Spleen (tissue), 11 donors: ENCODE measurements at regions not wholly inside any gene's neighbourhood (a gene's known extent, or its start where the extent isn't known, plus 50 kb on each side); places are given as distances from the start of the nearest gene placed in this dataset.

Experiments
- DNase-seq: peaks from one replicate; pipeline ENCODE4 v3.0.0-alpha.2; 2020
- H3K27ac ChIP-seq, 8 donors: fragments of 200-600 bp; sonication (generic) in 7 of 8; 1 replicate in 4 of 8; 2 replicates in 4 of 8; pipeline versions ENCODE4 v1.5.0 to v1.8.0; 2016 to 2021; ENCODE audit warnings: inconsistent platforms in 4 of 8, mild to moderate bottlenecking in 4 of 8, moderate library complexity in 1 of 8
- H3K27me3 ChIP-seq, 7 donors: fragments of 200-600 bp; sonication (generic) in 6 of 7; replicated peaks in 1 of 7; 1 replicate in 4 of 7; 2 replicates in 3 of 7; pipeline versions ENCODE4 v1.5.0 to v1.8.0; 2016 to 2021; ENCODE audit warnings: inconsistent platforms in 3 of 7, mild to moderate bottlenecking in 1 of 7
- H3K36me3 ChIP-seq, 6 donors: fragments of 200-600 bp; sonication (generic) in 5 of 6; 1 replicate in 4 of 6; 2 replicates in 2 of 6; pipeline versions ENCODE4 v1.5.0 to v1.8.0; 2016 to 2021; ENCODE audit warnings: inconsistent platforms in 2 of 6
- H3K4me1 ChIP-seq, 6 donors: fragments of 200-600 bp; sonication (generic) in 5 of 6; 1 replicate in 3 of 6; 2 replicates in 3 of 6; pipeline versions ENCODE4 v1.5.0 to v1.8.0; 2016 to 2021; ENCODE audit warnings: inconsistent platforms in 3 of 6
- H3K4me3 ChIP-seq, 8 donors: fragments of 200-600 bp; sonication (generic) in 7 of 8; 1 replicate in 4 of 8; 2 replicates in 4 of 8; pipeline versions ENCODE4 v1.5.0 to v1.8.0; 2016 to 2021; ENCODE audit warnings: inconsistent platforms in 4 of 8, mild to moderate bottlenecking in 4 of 8, moderate library complexity in 2 of 8
- H3K9me3 ChIP-seq, 8 donors: fragments of 200-600 bp; sonication (generic) in 7 of 8; 1 replicate in 4 of 8; 2 replicates in 4 of 8; pipeline versions ENCODE4 v1.5.0 to v1.8.0; 2016 to 2021; ENCODE audit warnings: inconsistent platforms in 4 of 8
- CTCF ChIP-seq, 11 experiments: fragments of 200-600 bp in 7 of 11; fragments of 450-650 bp in 4 of 11; sonication (generic) in 4 of 11; IDR thresholded peaks in 8 of 11; conservative IDR thresholded peaks in 3 of 11; 1 replicate in 7 of 11; 2 replicates in 4 of 11; pipeline versions ENCODE4 v1.4.0 to v1.8.0; 2016 to 2021; ENCODE audit warnings: antibody characterized with exemption in 11 of 11, inconsistent platforms in 4 of 11, mild to moderate bottlenecking in 1 of 11
- POLR2A ChIP-seq, 3 donors: fragments of 450-650 bp; IDR thresholded peaks; one replicate each; pipeline ENCODE4 v1.5.1; 2017; ENCODE audit warnings: antibody characterized with exemption in 3 of 3, mild to moderate bottlenecking in 1 of 3
- POLR2AphosphoS5 ChIP-seq, 3 donors: sonication (generic); formaldehyde crosslinking; IDR thresholded peaks; one replicate each; pipeline ENCODE4 v1.5.1; 2017; ENCODE audit warnings: antibody characterized with exemption in 3 of 3
- WGBS, 5 donors: extraction: QIAGEN DNeasy Blood & Tissue Kit in 3 of 5; methylation state at CpG; one replicate each; pipeline versions ENCODE4 v1.1.5 to v1.1.7; 2013 to 2018; 5-methylcytosine and 5-hydroxymethylcytosine counted together
- intact Hi-C: fragments of 100-400 bp; cut with DNase I; formaldehyde crosslinking; loops from one replicate; pipeline ENCODE4 v1.15.0; 2023; ENCODE audit warnings: low total_unique reads
- donor health status: healthy with polysubstance abuse.
- donor health status: DM: no; HTN: no; CAD: no; lungs with moderate emphysema.
- donor health status: DM: no; HTN: no; CAD: no.
- donor health status: Bipolar disorder and iron deficiency.
- donor health status: healthy.
- donor health status: DM: no; HTN: no; CAD: no.
- donor health status: DM: yes; HTN: yes; CAD: no.

- no peak for TF ChIP-seq POLR2AphosphoS5 (IDR thresholded peaks at IDR 0.05)
- Histone ChIP-seq H3K9me3 (peaks cover 0 to 7% (median 0%) of the 10 kb centered on the region in 8 donors), H3K27me3 (no peaks in the 10 kb centered on the region), H3K4me3 (no peak overlapping the region), H3K27ac (no peak overlapping the region), H3K4me1 (no peaks in the 10 kb centered on the region), H3K36me3 (no peaks in the 10 kb centered on the region)
- DNase-seq, result no peak
- WGBS, 5 donors, result 26 to 44% (median 36%) methylated on average over 3 of the region's 3 CpGs
- intact Hi-C loops, result no loop called here
These were observed 78.7 kb upstream of the C11orf87 start for GRCh38 chr11:109343242-109343641.

- 4 to 13% (median 6%) methylated on average over 2 of the region's 2 CpGs for WGBS, 5 donors
- TF ChIP-seq CTCF (IDR thresholded peaks at IDR 0.05 in 8 of 11, conservative IDR thresholded peaks at IDR 0.05 in 3 of 11), result no peak
- TF ChIP-seq POLR2AphosphoS5 (IDR thresholded peaks at IDR 0.05), result no peak
- TF ChIP-seq POLR2A (IDR thresholded peaks at IDR 0.05), result no peak
These were observed 74.7 kb upstream of the C11orf87 start for GRCh38 chr11:109347304-109347703.

GRCh38 chr11:109349276-109350080 lies 72.5 kb upstream of the C11orf87 start:
- H3K27me3 ChIP-seq, result no peaks in the 10 kb centered on the region
- WGBS, 5 donors, result 64 to 78% (median 72%) methylated on average over 5 of the region's 5 CpGs
- no peak for DNase-seq
- H3K36me3 ChIP-seq, result no peaks in the 10 kb centered on the region
- no peak overlapping the region for H3K4me3 ChIP-seq
- H3K27ac ChIP-seq, result no peak overlapping the region
- intact Hi-C loops, result no loop called here
- peaks cover 0 to 7% (median 0%) of the 10 kb centered on the region in 8 donors for H3K9me3 ChIP-seq
- H3K4me1 ChIP-seq, result no peaks in the 10 kb centered on the region
- TF ChIP-seq POLR2AphosphoS5 (IDR thresholded peaks at IDR 0.05), result no peak
- TF ChIP-seq POLR2A (IDR thresholded peaks at IDR 0.05), result no peak
- no peak for TF ChIP-seq CTCF (IDR thresholded peaks at IDR 0.05 in 8 of 11, conservative IDR thresholded peaks at IDR 0.05 in 3 of 11)

More at GRCh38 chr11:109347304-109347703, 74.7 kb upstream of the C11orf87 start:
- H3K27me3 ChIP-seq, result no peaks in the 10 kb centered on the region
- H3K4me1 ChIP-seq, result no peaks in the 10 kb centered on the region
- DNase-seq, result no peak
- no peak overlapping the region for H3K27ac ChIP-seq
- no peak overlapping the region for H3K4me3 ChIP-seq
- intact Hi-C loops, result no loop called here
- H3K36me3 ChIP-seq, result no peaks in the 10 kb centered on the region
- peaks cover 0 to 7% (median 0%) of the 10 kb centered on the region in 8 donors for H3K9me3 ChIP-seq

GRCh38 chr11:109350091-109350490 lies 71.9 kb upstream of the C11orf87 start:
- TF ChIP-seq CTCF (IDR thresholded peaks at IDR 0.05 in 8 of 11, conservative IDR thresholded peaks at IDR 0.05 in 3 of 11) (no peak), POLR2A (IDR thresholded peaks at IDR 0.05) (no peak), POLR2AphosphoS5 (IDR thresholded peaks at IDR 0.05) (no peak)
- intact Hi-C loops, result no loop called here
- no peaks in the 10 kb centered on the region for H3K4me1 ChIP-seq
- no peaks in the 10 kb centered on the region for H3K36me3 ChIP-seq
- 83 to 93% (median 87%) methylated on average over 3 of the region's 3 CpGs for WGBS, 5 donors
- H3K27me3 ChIP-seq, result no peaks in the 10 kb centered on the region
- no peak for DNase-seq
- peaks cover 0 to 2% (median 0%) of the 10 kb centered on the region in 8 donors for H3K9me3 ChIP-seq
- H3K27ac ChIP-seq, result no peak overlapping the region
- no peak overlapping the region for H3K4me3 ChIP-seq
